DMS114 treated with DMSO at 0.1 percent for 48 hours (cell line): ENCODE measurements at regions not wholly inside any gene's neighbourhood (a gene's known extent, or its start where the extent isn't known, plus 50 kb on each side); places are given as distances from the start of the nearest gene placed in this dataset.
"Not testable (repeated sequence)": the region's sequence is repeated elsewhere in the genome, so short reads cannot be mapped to it uniquely, and the experiment has no call there.

Experiments used
- DNase-seq: peaks from one replicate; lab custom pipeline; 2025; ENCODE audit not compliant: unreplicated experiment; lab: John Stamatoyannopoulos, UW

DNA sequence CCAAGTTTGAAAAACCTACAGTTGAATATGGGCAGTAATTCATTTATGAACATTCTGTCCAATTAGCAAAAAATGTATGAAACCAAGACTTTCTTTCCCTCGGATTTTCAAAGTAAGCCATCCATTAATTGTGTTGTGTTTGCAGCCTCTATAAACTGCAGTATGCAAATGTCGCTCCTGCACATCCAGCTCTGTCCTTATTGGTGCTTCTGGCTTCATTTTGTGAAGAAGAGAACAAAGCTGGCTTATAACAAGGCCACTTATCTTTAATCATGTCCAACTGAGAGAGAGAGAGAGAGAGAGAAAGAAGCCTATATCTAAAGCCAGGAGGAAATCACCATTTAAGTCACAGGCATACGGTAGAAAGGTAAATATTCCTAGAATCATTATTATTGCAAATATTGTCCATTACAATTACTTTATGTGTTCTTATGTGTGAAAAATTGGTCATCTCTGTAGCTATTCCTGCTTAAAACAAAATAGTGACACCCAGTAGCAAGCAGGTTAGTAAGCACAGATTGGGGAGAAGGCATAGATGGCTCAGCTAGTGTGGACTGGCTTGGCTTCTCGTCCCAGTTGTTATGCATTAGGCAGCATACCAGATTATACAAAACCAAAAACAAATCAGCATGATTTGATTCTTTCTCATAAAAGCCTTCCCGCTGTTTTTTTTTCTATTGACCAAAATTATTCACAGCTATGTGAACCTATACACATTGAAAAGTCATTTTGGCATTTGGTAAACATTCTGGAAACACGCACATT, 726.4 kb upstream of the SOX11 start:
- DNase-seq = no peak

DNA sequence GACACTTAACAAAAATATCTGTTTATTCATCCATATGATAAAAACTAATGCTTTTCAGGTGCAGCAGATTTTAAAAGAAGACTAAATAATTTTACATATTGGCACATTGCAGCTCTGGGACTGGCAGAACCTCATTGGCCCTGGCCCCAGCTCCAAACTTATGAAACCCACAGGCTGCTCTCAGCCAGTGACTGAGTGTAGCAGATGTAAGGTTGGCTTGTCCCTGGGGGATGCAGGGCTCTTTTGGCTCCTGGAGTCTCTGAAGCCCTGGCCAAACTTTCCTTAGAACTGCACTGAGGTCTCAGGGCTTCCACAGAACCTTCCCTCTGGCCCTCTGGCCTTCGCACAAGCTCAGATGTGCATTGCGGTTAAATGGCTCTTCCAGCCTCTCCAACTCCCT, 725.0 kb upstream of the SOX11 start:
- DNase-seq = no peak

DNA sequence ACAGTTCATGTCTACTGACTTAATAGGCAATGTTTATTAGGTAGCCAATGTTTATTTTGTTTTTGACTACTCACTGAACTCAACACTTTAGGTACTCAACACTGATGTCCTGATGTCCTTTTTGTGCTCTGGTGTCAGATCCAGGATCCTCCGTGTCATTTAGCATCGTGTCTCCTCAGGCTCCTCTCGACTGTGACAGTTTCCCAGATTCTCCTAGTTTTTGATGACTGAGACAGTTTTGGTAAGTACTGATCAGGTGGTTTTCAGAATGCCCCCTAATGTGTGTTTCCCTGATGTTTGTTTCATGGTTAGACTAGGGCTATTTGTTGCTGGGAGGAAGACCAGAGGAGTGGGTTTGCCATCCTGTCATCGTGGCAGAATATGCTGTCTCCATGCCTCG, 719.7 kb upstream of the SOX11 start:
- DNase-seq = no peak

DNA sequence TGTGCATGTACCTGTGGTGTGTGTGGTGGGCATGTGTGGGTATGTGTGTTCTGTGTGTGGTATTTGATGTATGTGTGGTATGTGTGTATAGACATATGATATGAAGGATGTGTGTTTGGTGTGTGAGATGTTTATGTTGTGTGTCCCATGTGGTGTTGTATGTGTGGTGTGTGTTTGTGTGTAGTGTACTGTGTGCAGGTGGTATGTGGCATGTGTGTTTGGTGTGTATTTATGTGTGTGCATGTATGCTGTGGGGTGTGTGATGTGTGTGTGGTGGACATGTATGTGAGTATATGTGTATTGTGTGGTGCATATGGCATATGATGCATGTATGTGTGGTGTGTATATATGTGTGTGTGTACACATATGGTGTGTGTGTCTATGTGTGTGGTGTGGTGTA, 718.8 kb upstream of the SOX11 start:
- no peak for DNase-seq

DNA sequence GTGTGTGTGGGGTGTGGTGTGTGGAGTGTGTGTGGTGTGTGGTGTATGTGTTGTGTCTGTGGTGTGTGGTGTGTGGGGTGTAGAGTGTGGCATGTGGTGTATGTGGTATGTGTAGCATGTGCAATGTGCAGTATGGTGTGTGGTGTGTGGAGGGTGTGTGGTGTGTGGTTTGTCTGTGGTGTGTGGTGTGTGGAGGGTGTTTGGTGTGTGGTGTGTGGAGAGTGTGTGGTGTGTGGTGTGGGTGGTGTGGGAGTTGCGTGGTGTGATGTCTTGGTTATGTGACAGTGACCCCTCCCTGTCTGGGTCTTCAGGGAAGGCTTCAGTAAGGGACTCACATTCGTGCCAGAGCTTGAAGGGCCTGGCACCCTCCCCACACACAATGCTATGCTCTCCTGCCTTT, 718.2 kb upstream of the SOX11 start:
- no peak for DNase-seq

DNA sequence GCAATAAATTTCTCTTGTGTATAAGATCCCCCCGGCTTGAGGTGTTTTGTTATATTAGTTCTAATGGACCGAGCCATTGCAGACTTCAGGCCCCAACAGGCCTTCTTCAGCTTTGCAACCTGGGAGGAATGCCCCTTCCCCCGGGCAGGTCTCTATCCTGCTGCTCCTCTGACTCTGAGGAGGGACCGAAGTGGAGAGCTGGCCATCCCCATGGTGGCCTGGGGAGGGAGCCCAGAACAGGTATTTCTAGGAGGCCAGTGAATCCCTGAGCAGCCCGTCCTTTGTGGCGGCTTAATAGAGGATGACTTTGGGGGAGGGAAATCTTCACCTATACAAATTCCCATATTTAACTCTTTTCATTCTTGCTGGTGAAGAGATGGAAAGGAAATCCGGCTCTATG, 715.8 kb upstream of the SOX11 start:
- no peak for DNase-seq

DNA sequence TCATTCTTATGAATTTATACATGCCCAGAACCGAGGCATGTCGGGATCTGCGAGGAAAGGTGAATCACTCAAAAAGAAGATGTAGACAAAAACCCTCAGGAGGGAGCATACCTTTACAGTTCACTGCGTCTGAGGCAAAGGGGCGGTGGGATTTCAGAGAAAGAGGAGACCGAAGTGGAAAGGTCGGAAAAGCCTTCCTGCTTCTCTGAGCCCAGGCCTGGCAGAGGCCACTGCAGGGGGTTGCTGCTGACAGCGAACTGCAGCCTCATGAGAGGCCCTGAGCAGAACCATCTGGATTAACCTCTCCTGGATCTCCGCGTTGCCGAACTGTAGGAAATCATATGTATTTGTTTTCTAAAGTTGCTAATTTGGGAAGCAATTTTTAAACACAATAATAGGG, 713.1 kb upstream of the SOX11 start:
- DNase-seq = no peak

DNA sequence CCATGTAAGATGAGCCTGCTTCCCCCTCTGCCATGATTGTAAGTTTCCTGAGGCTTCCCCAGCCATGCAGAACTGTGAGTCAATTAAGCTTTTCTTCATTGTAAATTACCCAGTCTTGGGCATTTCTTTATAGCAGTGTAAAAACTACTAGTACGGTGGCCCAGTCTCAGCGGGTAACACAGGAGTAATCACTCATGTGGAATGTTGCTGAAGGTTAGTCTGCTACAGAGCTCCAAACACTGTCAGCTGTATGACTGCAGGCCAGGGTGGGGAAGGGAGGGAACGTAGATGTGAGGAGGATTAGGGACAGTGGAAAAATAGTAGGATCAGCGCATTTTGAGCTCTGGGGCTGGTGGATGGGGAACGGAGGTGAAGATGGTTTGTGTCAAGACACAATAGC, 711.2 kb upstream of the SOX11 start:
- no peak for DNase-seq

DNA sequence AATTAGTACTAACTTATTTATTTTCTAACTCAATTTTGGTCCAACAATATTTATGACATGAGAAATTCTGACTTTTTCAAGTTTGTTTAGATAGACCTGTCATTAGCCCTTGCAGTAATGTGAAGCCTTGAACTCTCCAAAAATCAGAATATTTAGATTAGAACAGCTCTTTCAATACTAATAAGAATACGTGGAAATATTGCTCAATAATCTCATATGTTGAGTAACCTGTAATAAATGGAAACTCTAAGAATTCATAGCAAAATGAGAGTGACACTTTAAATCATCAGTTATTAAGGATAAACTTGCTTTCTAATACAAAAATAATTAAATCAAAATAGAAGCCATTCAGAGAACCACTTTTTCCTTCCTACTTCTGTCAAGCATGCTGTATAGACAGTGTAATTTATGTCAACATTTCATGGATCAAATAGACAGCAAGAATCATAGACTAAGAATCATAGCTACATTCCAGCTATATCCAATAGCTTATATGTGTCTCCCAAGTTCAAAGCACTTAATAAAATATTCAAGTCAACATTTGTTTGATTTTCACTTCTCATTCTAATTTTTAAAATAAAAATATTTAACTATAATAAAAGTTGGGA, 710.3 kb upstream of the SOX11 start:
- DNase-seq = no peak

DNA sequence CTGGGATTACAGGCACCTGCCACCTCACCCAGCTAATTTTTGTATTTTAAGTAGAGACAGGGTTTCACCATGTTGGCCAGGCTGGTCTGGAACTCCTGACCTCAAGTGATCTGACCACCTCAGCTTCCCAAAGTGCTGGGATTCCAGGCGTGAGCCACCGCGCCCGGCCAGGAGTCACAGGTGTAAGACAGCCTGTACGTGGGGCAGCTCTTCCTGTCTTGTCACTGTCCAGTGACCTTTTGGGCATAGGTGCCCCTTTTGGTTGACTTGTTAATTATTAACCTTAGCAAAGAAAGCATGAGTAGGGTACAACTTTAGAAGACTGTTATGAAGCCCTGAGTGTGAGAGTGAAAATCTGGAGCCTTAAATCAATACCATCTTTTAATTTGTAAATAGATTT, 703.7 kb upstream of the SOX11 start:
- not testable (repeated sequence) for DNase-seq

DNA sequence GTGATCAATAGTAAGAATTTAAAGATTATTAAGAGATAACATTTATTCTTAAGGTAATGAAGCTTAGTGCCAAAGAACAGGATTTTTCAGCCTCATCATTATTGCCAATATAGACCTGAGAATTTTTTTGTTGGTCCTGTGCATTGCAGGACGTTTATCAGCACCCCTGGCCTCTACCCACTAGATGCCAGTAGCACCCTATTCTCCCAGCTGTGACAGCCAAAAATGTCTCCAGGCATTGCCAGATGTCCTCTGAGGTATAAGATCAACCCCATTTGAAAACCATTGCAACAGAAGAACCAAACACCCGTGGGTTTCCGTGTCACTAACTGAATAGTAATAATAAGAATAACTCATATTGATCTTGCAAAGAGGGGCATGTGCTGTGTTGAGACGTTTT, 700.0 kb upstream of the SOX11 start:
- DNase-seq = no peak

DNA sequence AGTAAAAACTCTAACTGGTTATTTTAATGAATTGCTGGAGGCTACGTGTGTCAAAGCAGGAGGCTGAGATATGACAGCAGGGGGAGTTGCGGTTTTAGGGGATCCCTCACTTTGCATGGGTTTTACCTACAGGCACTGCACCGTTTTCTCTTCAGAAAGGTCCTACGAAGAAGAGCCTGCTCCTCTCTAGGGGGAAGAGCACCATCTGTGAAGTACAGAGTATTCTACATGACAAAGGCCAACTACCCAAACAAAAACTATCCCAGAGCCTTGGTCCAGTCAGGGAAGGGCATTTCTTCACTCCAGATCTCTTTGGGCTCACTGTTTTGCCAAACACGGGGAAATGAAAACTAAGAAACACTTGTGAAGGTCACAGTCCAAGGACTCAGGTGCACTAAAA, 696.7 kb upstream of the SOX11 start:
- DNase-seq = no peak

DNA sequence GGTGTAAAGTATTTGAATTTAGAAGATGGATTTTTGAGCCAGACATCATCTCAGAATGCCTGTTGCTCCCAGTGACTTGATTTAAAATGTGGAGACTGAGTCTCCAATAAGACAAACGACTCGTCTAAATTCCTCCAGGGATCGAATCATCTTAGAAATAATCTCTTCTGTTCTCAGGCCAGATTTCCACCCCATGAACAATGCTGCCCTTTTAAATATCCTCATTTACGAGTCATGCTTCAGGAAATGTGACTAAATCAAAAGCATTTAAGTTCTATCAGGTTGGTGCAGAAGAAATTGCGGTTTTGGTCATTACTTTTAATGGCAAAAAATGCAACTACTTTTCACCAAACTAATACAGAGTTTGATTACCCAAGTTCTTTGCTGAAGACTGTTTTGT, 684.6 kb upstream of the SOX11 start:
- DNase-seq = no peak

DNA sequence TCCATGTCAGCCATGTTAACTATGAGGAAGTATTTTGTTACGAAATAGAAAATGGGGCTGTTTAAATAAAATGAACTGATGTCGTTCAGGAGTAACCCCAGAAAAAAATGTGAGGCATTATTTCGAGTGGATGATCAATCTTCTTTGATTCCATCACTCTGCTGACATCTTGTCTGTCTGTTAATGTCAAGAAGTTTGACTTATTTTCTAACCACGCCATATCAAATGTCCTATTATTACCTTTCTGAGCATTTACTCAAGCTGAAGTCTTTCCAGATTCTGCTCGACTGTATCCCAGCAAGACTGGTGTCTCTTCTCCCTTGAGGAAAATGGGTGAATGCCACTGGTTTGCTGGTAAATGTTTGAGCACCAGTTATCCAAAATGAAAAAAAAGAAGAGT, 672.9 kb upstream of the SOX11 start:
- DNase-seq = no peak

DNA sequence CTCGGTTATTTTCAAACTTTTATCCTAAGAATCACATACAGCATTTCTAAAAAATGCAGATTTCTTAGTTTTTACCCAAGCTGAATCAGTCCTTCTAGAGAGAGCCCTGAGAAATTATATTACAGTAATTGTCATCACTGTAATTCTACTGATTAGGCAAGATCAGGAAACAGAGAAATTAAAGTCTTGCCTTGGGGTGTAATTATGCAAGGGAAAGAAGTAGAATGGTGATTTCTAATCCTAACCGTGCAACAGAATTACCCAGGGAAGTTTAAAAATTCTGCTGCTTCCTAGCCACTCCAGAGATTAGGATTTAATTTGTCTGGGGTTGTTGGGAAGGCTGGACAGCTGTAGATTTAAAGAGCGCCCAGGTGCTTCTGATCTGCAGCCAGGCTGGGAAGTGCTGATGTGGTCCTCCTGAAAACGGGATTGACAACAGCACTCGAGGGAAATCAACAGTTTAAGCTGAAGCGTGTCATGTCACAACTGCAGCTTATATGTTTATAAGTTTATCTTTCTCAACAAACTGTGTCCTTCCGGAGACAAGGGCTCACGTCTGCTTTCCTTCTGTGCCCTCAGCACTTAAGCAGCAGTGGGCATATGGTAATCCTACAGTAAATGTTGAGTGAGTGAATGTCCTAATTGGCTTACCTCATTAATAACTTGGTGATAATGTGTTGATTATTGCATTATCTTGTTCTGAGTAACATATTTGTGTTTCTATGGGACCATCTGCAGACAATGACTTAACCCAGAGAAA, 671.9 kb upstream of the SOX11 start:
- no peak for DNase-seq

DNA sequence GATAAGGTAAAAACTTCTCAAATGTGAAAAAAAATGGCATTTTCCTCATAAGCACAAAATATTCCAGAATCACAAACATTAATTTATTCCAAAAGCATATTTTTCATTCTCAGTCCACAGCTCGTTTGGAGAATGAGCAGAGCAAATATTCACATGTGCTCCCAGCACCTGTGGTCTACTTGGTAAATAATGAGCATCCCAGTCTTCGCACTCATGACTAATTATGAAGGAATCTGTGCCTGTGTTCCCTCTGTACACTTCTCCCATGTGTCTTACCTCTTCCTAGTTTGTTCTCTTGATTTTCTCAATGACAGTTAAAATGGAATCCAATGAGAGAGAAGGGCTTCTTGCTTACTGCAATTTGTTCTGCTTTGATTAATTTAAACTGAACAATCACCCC, 671.0 kb upstream of the SOX11 start:
- no peak for DNase-seq

DNA sequence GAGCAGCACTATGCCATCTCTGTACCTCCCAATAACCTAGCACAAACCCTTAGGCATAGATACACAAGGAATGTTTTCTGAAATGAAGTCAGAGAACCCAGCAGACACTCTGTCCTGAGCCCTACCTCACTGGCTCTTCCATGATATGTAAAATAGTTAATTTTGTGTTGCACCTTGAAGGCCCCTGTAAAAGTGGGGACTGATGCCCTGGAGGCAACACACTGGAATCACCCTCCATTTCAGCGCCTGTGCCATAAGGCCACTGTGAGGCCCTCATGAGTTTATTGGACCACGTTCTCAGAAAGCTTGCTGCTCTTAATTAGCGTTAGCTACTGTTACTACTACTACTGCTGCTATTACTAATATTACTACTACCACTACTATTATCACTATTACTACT, 670.1 kb upstream of the SOX11 start:
- no peak for DNase-seq

DNA sequence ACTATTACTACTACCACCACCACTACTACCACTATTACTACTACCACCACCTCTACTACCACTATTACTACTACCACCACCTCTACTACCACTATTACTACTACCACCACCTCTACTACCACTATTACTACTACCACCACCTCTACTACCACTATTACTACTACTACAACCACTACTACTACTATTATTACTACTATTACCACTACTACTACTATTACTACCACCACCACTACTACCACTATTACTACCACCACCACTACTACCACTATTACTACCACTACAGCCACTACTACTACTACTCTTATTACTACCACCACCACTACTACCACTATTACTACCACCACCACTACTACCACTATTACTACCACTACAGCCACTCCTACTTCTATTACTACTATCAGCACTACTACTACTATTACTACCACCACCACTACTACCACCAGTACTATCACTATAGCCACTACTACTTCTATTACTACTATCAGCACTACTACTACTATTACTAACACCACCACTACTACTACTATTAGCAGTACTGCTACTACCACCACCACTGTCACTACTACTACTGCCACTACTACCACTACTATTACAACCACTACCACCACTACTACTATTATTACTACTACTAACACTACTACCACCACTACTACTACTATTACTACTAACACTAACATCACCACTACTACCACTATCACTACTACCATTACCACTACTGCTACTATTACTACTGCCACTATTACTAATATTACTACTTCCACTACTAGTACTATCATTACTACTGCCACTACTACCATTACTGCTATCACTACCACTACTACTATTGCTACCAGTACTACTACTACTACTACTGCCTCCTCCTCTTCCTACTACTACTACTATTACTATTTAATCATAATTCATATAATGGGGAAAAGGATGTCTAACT, 669.2 kb upstream of the SOX11 start:
- not testable (repeated sequence) for DNase-seq

DNA sequence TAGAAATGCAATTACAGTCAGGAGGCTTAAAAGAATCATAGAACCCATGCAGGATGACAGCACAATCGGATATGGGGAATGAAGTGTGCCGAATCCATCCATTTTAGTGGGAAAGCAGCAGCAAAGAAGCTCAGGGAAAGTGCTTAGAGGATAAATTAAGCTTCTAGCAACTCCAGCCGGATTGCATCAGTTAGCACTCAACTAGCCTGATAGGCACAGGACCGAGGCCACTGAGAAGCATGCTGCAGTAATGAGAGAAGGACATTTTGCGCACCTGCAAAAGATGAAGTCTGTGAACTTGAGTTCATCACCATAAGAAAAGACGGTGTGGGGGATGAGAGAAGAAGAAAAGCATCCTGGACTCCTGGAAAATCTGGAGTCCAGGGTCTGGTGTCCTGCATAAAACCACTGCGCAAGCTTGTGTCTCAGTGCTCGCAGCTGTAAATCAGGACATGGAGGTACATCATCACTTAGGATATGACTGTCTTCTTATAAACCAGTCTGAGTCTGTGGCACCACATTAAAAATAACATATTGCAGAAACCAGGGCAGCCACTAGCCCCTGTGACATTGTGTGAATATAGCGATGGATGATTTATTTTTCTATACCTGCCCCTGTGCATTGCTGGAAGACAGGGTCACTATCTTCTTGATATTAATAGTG, 665.5 kb upstream of the SOX11 start:
- no peak for DNase-seq

DNA sequence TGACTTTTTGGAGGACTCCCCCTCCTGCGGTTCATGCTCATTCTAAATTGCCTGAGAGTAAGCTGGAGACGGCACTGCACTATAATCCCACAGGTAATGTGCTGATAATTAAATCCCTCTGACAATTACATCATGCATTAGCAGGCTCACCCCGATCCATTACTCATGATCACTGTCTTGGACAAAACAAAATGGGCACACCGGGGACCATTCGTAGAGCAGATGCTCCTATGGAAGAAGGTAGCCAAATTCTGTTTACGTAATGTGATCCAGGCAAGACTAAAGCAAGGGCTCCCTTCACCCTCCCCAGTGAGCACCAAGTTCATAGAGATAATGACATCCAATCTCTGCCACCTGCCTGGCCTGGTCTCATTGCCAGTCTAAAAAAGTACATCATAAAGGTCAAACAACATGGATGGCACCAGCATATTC, 657.1 kb upstream of the SOX11 start:
- no peak for DNase-seq

DNA sequence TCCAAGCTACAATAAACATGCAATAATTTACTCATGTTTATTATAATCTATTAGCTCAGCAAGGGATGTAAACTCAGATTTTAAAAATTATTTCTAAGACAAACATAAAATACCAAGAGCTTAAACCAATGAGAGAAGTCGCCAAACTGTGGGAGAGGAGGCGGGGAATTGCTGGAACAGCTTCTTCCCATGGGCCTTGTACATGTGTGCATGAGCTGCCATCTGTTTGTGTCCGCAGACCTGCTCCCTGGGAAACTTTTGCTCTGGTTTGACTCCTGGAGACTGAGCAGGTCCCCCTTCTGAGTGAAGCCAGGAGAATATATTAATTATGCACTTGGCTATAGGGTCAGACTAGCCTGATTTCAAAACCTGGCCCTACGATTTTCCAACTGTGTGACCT, 655.9 kb upstream of the SOX11 start:
- DNase-seq = no peak
